Peyer's patch (tissue), 4 donors: ENCODE measurements at regions not wholly inside any gene's neighbourhood (a gene's known extent, or its start where the extent isn't known, plus 50 kb on each side); places are given as distances from the start of the nearest gene placed in this dataset.

Experiments used
- POLR2A ChIP-seq, 2 donors: fragments of 450-650 bp; IDR thresholded peaks; one replicate each; pipeline ENCODE4 v1.5.1; 2017; ENCODE audit warnings: antibody characterized with exemption in 2 of 2, mild to moderate bottlenecking in 2 of 2, moderate library complexity in 2 of 2
- TF ChIP-seq, protein P1 (sequence below), 6 experiments: fragments of 450-650 bp in 4 of 6; fragments of 200-600 bp in 2 of 6; sonication (generic) in 1 of 6; IDR thresholded peaks; one replicate each; pipeline ENCODE4 v1.5.1; 2017 to 2019; ENCODE audit warnings: antibody characterized with exemption in 6 of 6, mild to moderate bottlenecking in 3 of 6, moderate library complexity in 1 of 6

DNA sequence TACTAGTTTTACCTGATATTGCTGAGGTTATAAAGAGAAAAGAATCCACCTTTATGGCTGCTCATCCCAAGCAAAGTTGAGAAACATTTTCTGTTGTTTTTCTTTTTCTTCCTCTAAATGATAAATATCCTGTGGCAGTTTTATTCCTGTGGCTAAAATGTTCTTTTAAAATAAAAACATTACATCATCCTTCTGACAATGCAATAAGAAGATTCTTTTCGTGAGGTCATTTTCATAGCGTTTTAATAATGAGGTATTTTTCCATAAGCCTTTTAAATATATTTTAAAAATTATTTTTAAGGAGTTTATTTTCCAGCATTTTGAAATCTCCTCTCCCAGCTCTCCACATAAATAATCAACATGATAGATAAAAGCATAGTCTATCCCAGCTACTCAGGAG, 52.8 kb upstream of the EPB41L3 start:
- no peak for TF ChIP-seq POLR2A (IDR thresholded peaks at IDR 0.05)
- TF ChIP-seq, protein P1, sequence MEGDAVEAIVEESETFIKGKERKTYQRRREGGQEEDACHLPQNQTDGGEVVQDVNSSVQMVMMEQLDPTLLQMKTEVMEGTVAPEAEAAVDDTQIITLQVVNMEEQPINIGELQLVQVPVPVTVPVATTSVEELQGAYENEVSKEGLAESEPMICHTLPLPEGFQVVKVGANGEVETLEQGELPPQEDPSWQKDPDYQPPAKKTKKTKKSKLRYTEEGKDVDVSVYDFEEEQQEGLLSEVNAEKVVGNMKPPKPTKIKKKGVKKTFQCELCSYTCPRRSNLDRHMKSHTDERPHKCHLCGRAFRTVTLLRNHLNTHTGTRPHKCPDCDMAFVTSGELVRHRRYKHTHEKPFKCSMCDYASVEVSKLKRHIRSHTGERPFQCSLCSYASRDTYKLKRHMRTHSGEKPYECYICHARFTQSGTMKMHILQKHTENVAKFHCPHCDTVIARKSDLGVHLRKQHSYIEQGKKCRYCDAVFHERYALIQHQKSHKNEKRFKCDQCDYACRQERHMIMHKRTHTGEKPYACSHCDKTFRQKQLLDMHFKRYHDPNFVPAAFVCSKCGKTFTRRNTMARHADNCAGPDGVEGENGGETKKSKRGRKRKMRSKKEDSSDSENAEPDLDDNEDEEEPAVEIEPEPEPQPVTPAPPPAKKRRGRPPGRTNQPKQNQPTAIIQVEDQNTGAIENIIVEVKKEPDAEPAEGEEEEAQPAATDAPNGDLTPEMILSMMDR (IDR thresholded peaks at IDR 0.05) = no peak
